ENCODE measurements at regions not wholly inside any gene's neighbourhood (a gene's known extent, or its start where the extent isn't known, plus 50 kb on each side); places are given as distances from the start of the nearest gene placed in this dataset.
"Not testable (repeated sequence)": the region's sequence is repeated elsewhere in the genome, so short reads cannot be mapped to it uniquely, and the experiment has no call there.

GRCh38 chr7:351681-352480 is 61.9 kb downstream of the FOXL3 start:
- H3K27ac Mint-ChIP-seq: no peak overlapping the region
- H3K9me3 Mint-ChIP-seq: peaks cover 1% of the 10 kb centered on the region
- peak overlapping the region; percentile 27 for H3K4me3 Mint-ChIP-seq
- peaks cover 12% of the 10 kb centered on the region for H3K27me3 Mint-ChIP-seq
- ATAC-seq (ENCODE audit: low read depth) (no peak), DNase-seq (ENCODE audit: low spot score in 2 of 2) (no peak)
- peaks cover 3% of the 10 kb centered on the region for H3K36me3 Mint-ChIP-seq
- H3K4me1 Mint-ChIP-seq: peaks cover 7% of the 10 kb centered on the region

GRCh38 chr7:353746-354325 is 63.9 kb downstream of the FOXL3 start:
- H3K4me1 Mint-ChIP-seq: peaks cover 7% of the 10 kb centered on the region
- peaks cover 15% of the 10 kb centered on the region for H3K27me3 Mint-ChIP-seq
- H3K4me3 Mint-ChIP-seq: no peak overlapping the region
- peaks cover 3% of the 10 kb centered on the region for H3K36me3 Mint-ChIP-seq
- DNase-seq (ENCODE audit: low spot score in 2 of 2) (no peak), ATAC-seq (ENCODE audit: low read depth) (no peak)
- no peak overlapping the region for H3K27ac Mint-ChIP-seq
- peaks cover 1% of the 10 kb centered on the region for H3K9me3 Mint-ChIP-seq

- Mint-ChIP-seq H3K4me1 (peaks cover 7% of the 10 kb centered on the region), H3K36me3 (peaks cover 3% of the 10 kb centered on the region), H3K27me3 (peaks cover 15% of the 10 kb centered on the region), H3K9me3 (peaks cover 1% of the 10 kb centered on the region), H3K27ac (no peak overlapping the region), H3K4me3 (no peak overlapping the region)
- no peak for DNase-seq (ENCODE audit: low spot score in 2 of 2)
- ATAC-seq (ENCODE audit: low read depth): no peak
Measured at GRCh38 chr7:354597-355470, 64.9 kb downstream of the FOXL3 start.

GRCh38 chr7:355568-355967 is 65.6 kb downstream of the FOXL3 start:
- no peak overlapping the region for H3K4me3 Mint-ChIP-seq
- DNase-seq (ENCODE audit: low spot score in 2 of 2) (no peak), ATAC-seq (ENCODE audit: low read depth) (no peak)
- peaks cover 3% of the 10 kb centered on the region for H3K36me3 Mint-ChIP-seq
- peaks cover 17% of the 10 kb centered on the region for H3K27me3 Mint-ChIP-seq
- no peak overlapping the region for H3K27ac Mint-ChIP-seq
- peaks cover 1% of the 10 kb centered on the region for H3K9me3 Mint-ChIP-seq
- H3K4me1 Mint-ChIP-seq: peaks cover 7% of the 10 kb centered on the region

- DNase-seq (ENCODE audit: low spot score in 2 of 2) (no peak), ATAC-seq (ENCODE audit: low read depth) (no peak)
- Mint-ChIP-seq H3K4me1 (peaks cover 7% of the 10 kb centered on the region), H3K9me3 (peaks cover 1% of the 10 kb centered on the region), H3K4me3 (no peak overlapping the region), H3K27ac (no peak overlapping the region), H3K27me3 (peaks cover 17% of the 10 kb centered on the region), H3K36me3 (peaks cover 3% of the 10 kb centered on the region)
Measured at GRCh38 chr7:356087-356486, 66.1 kb downstream of the FOXL3 start.

GRCh38 chr7:356691-357462 is 66.9 kb downstream of the FOXL3 start:
- Mint-ChIP-seq H3K27ac (no peak overlapping the region), H3K4me1 (peaks cover 8% of the 10 kb centered on the region), H3K9me3 (peaks cover 3% of the 10 kb centered on the region), H3K27me3 (peaks cover 16% of the 10 kb centered on the region), H3K4me3 (no peak overlapping the region), H3K36me3 (peaks cover 4% of the 10 kb centered on the region)
- no peak for DNase-seq (ENCODE audit: low spot score in 2 of 2)
- ATAC-seq (ENCODE audit: low read depth): no peak

GRCh38 chr7:357531-358209 is 67.7 kb downstream of the FOXL3 start:
- Mint-ChIP-seq H3K36me3 (peaks cover 4% of the 10 kb centered on the region), H3K27ac (no peak overlapping the region), H3K27me3 (peaks cover 17% of the 10 kb centered on the region), H3K4me1 (peaks cover 8% of the 10 kb centered on the region), H3K4me3 (no peak overlapping the region), H3K9me3 (peaks cover 5% of the 10 kb centered on the region)
- DNase-seq (ENCODE audit: low spot score in 2 of 2): no peak
- ATAC-seq (ENCODE audit: low read depth): no peak

- ATAC-seq (ENCODE audit: low read depth): no peak
Measured at GRCh38 chr7:358352-358751, 68.4 kb downstream of the FOXL3 start.

GRCh38 chr7:359226-359765 is 69.3 kb downstream of the FOXL3 start:
- peaks cover 5% of the 10 kb centered on the region for H3K9me3 Mint-ChIP-seq
- no peak overlapping the region for H3K4me3 Mint-ChIP-seq
- H3K4me1 Mint-ChIP-seq: peaks cover 15% of the 10 kb centered on the region
- no peak for ATAC-seq (ENCODE audit: low read depth)
- peaks cover 23% of the 10 kb centered on the region for H3K27me3 Mint-ChIP-seq
- DNase-seq (ENCODE audit: low spot score in 2 of 2): no peak
- H3K36me3 Mint-ChIP-seq: peaks cover 4% of the 10 kb centered on the region
- no peak overlapping the region for H3K27ac Mint-ChIP-seq

More at GRCh38 chr7:358352-358751, 68.4 kb downstream of the FOXL3 start:
- Mint-ChIP-seq H3K4me1 (peaks cover 11% of the 10 kb centered on the region), H3K27ac (no peak overlapping the region), H3K4me3 (no peak overlapping the region), H3K9me3 (peaks cover 5% of the 10 kb centered on the region), H3K27me3 (peaks cover 19% of the 10 kb centered on the region), H3K36me3 (peaks cover 4% of the 10 kb centered on the region)
- DNase-seq (ENCODE audit: low spot score in 2 of 2): no peak

- Mint-ChIP-seq H3K9me3 (peaks cover 5% of the 10 kb centered on the region), H3K36me3 (peaks cover 4% of the 10 kb centered on the region), H3K4me1 (peaks cover 15% of the 10 kb centered on the region), H3K4me3 (no peak overlapping the region), H3K27ac (no peak overlapping the region), H3K27me3 (peaks cover 27% of the 10 kb centered on the region)
- DNase-seq (ENCODE audit: low spot score in 2 of 2) (no peak), ATAC-seq (ENCODE audit: low read depth) (peak; percentile 45)
Measured at GRCh38 chr7:359766-360361, 69.9 kb downstream of the FOXL3 start.

GRCh38 chr7:360454-361100 is 70.6 kb downstream of the FOXL3 start:
- peaks cover 5% of the 10 kb centered on the region for H3K9me3 Mint-ChIP-seq
- peaks cover 4% of the 10 kb centered on the region for H3K36me3 Mint-ChIP-seq
- ATAC-seq (ENCODE audit: low read depth) (no peak), DNase-seq (ENCODE audit: low spot score in 2 of 2) (no peak)
- no peak overlapping the region for H3K27ac Mint-ChIP-seq
- no peak overlapping the region for H3K4me3 Mint-ChIP-seq
- H3K27me3 Mint-ChIP-seq: peaks cover 32% of the 10 kb centered on the region
- peaks cover 17% of the 10 kb centered on the region for H3K4me1 Mint-ChIP-seq

GRCh38 chr7:361182-361581 is 71.2 kb downstream of the FOXL3 start:
- not testable (repeated sequence) for ATAC-seq (ENCODE audit: low read depth); H3K27ac Mint-ChIP-seq; H3K36me3 Mint-ChIP-seq; DNase-seq (ENCODE audit: low spot score in 2 of 2); H3K9me3 Mint-ChIP-seq; H3K4me3 Mint-ChIP-seq
- H3K27me3 Mint-ChIP-seq: peaks cover 37% of the 10 kb centered on the region
- H3K4me1 Mint-ChIP-seq: peaks cover 19% of the 10 kb centered on the region

Measured in memory B cell (primary cell).